Pancreas (tissue), 10 donors: ENCODE measurements at regions not wholly inside any gene's neighbourhood (a gene's known extent, or its start where the extent isn't known, plus 50 kb on each side); places are given as distances from the start of the nearest gene placed in this dataset.

ENCODE experiments used
- ATAC-seq, 4 donors: fragments of 200-7000 bp; cut with Tn5 transposase; one replicate each; pipeline versions ENCODE4 v1.8.0 to v1.9.1; 2020; ENCODE audit warnings: mild to moderate bottlenecking in 4 of 4, moderate library complexity in 4 of 4
- DNase-seq, 6 donors: peaks; one replicate each; pipeline ENCODE4 v3.0.0-alpha.2; 2020
- FAIRE-seq: peaks from 2 replicates; lab custom pipeline; 2012; peaks lifted over from hg19 to GRCh38; lab: Jason Lieb, UNC
- H3K27ac ChIP-seq, 4 donors: fragments of 200-600 bp; sonication (generic); 1 replicate in 3 of 4; 2 replicates in 1 of 4; pipeline versions ENCODE4 v1.5.0 to v1.8.0; 2020
- H3K27me3 ChIP-seq, 4 donors: fragments of 200-600 bp; one replicate each; pipeline ENCODE4 v1.8.0; 2021
- H3K36me3 ChIP-seq, 3 donors: fragments of 200-600 bp; sonication (generic) in 1 of 3; one replicate each; pipeline versions ENCODE4 v1.5.0 to v1.8.0; 2020 to 2021
- H3K4me1 ChIP-seq, 3 donors: fragments of 200-600 bp; one replicate each; pipeline ENCODE4 v1.8.0; 2021
- H3K4me3 ChIP-seq, 4 donors: fragments of 200-600 bp; sonication (generic) in 2 of 4; one replicate each; pipeline versions ENCODE4 v1.5.0 to v1.8.0; 2020 to 2021
- H3K9me3 ChIP-seq, 4 donors: fragments of 200-600 bp; one replicate each; pipeline ENCODE4 v1.8.0; 2021
- CTCF ChIP-seq, 4 donors: fragments of 200-600 bp; sonication (generic) in 3 of 4; IDR thresholded peaks; one replicate each; pipeline versions ENCODE4 v1.5.0 to v1.8.0; 2021; ENCODE audit warnings: antibody characterized with exemption in 4 of 4
- WGBS, 2 donors: extraction: QIAGEN DNeasy Blood & Tissue Kit; methylation state at CpG; one replicate each; pipeline ENCODE4 v1.1.7; 2013; 5-methylcytosine and 5-hydroxymethylcytosine counted together
- intact Hi-C, 3 donors: fragments of 100-400 bp; cut with DNase I; formaldehyde crosslinking; loops; one replicate each; pipeline versions ENCODE4 v1.11.1 to v1.14.2; 2022
- donor health status: healthy with polysubstance abuse.
- donor health status: DM: no; HTN: no; CAD: no; lungs with moderate emphysema.
- donor health status: DM: no; HTN: no; CAD: no.
- donor health status: control.
- donor health status: control.
- donor health status: Bipolar disorder and iron deficiency.
- donor health status: DM: yes; HTN: yes; CAD: no.
- donor health status: DM: no; HTN: no; CAD: no.
- donor health status: DM: no; HTN: no; CAD: no.
- donor health status: DM: yes; HTN: yes; CAD: no.

- Histone ChIP-seq H3K4me1 (no peaks in the 10 kb centered on the region), H3K9me3 (no peaks in the 10 kb centered on the region), H3K4me3 (no peak overlapping the region), H3K36me3 (no peaks in the 10 kb centered on the region), H3K27me3 (peaks cover 0 to 5% (median 0%) of the 10 kb centered on the region in 4 donors), H3K27ac (no peak overlapping the region)
- ATAC-seq (no peak), DNase-seq (no peak), FAIRE-seq (no peak)
- no peak for TF ChIP-seq CTCF (IDR thresholded peaks at IDR 0.05)
- 77% methylated on average over 1 of the region's 1 CpG for WGBS, 2 donors
- intact Hi-C loops: no loop called here
Measured at GRCh38 chr1:233435622-233436021, 108.1 kb downstream of the MAP3K21 start.

GRCh38 chr1:233439721-233440120 lies 112.2 kb downstream of the MAP3K21 start:
- H3K4me1 ChIP-seq: no peaks in the 10 kb centered on the region
- no peak for FAIRE-seq
- DNase-seq: no peak
- no peak overlapping the region for H3K4me3 ChIP-seq
- 64 to 68% methylated on average over 3 of the region's 3 CpGs for WGBS, 2 donors
- no peak for TF ChIP-seq CTCF (IDR thresholded peaks at IDR 0.05)
- H3K36me3 ChIP-seq: no peaks in the 10 kb centered on the region
- H3K9me3 ChIP-seq: no peaks in the 10 kb centered on the region
- intact Hi-C loops: loop anchor here in 2 of 3 donors (5.0 to 10.0 kb wide), 2 partner anchors 353 to 355 kb away; no protein-coding TSS in a partner anchor
- peaks cover 0 to 5% (median 0%) of the 10 kb centered on the region in 4 donors for H3K27me3 ChIP-seq
- no peak for ATAC-seq
- no peak overlapping the region for H3K27ac ChIP-seq

GRCh38 chr1:233440951-233441401 lies 113.5 kb downstream of the MAP3K21 start:
- Histone ChIP-seq H3K36me3 (no peaks in the 10 kb centered on the region), H3K9me3 (no peaks in the 10 kb centered on the region), H3K27ac (no peak overlapping the region), H3K4me1 (no peaks in the 10 kb centered on the region), H3K4me3 (no peak overlapping the region), H3K27me3 (peaks cover 0 to 5% (median 0%) of the 10 kb centered on the region in 4 donors)
- 9 to 12% methylated on average over 9 of the region's 9 CpGs for WGBS, 2 donors
- DNase-seq (peak in 3 of 6 donors; percentile 13 to 39 (median 18)), FAIRE-seq (no peak), ATAC-seq (peak; percentile 64 to 95 (median 88))
- TF ChIP-seq CTCF (IDR thresholded peaks at IDR 0.05): peak; percentile 21 to 52 (median 41)
- intact Hi-C loops: loop anchor here in 2 of 3 donors (5.0 to 10.0 kb wide), 2 partner anchors 351 to 354 kb away; no protein-coding TSS in a partner anchor

- intact Hi-C loops: loop anchor here in 2 of 3 donors (5.0 to 10.0 kb wide), 2 partner anchors 350 to 353 kb away; no protein-coding TSS in a partner anchor
- WGBS, 2 donors: 62 to 66% methylated on average over 8 of the region's 8 CpGs
Measured at GRCh38 chr1:233442026-233442780, 114.7 kb downstream of the MAP3K21 start.

More at GRCh38 chr1:233442026-233442780, 114.7 kb downstream of the MAP3K21 start:
- no peak for ATAC-seq
- Histone ChIP-seq H3K4me3 (no peak overlapping the region), H3K9me3 (no peaks in the 10 kb centered on the region), H3K4me1 (no peaks in the 10 kb centered on the region), H3K36me3 (no peaks in the 10 kb centered on the region), H3K27ac (no peak overlapping the region), H3K27me3 (peaks cover 0 to 5% (median 0%) of the 10 kb centered on the region in 4 donors)
- FAIRE-seq: no peak
- TF ChIP-seq CTCF (IDR thresholded peaks at IDR 0.05): no peak
- DNase-seq: no peak
